Transverse colon (tissue), 4 donors: ENCODE measurements at regions not wholly inside any gene's neighbourhood (a gene's known extent, or its start where the extent isn't known, plus 50 kb on each side); places are given as distances from the start of the nearest gene placed in this dataset.

ENCODE experiments used
- EP300 ChIP-seq: sonication (generic); formaldehyde crosslinking; IDR thresholded peaks from one replicate; pipeline ENCODE4 v1.6.1; 2017; ENCODE audit warnings: antibody characterized with exemption, low read depth
- POLR2A ChIP-seq: fragments of 450-650 bp; IDR thresholded peaks from one replicate; pipeline ENCODE4 v1.6.1; 2016; ENCODE audit warnings: antibody characterized with exemption, mild to moderate bottlenecking, moderate library complexity
- POLR2AphosphoS5 ChIP-seq, 3 donors: sonication (generic); formaldehyde crosslinking; IDR thresholded peaks; one replicate each; pipeline ENCODE4 v1.6.1; 2016; ENCODE audit warnings: antibody characterized with exemption in 3 of 3
- TF ChIP-seq, protein P1 (sequence below), 5 experiments: fragments of 200-600 bp in 3 of 5; fragments of 450-650 bp in 2 of 5; sonication (generic) in 3 of 5; IDR thresholded peaks; 1 replicate in 2 of 5; 2 replicates in 3 of 5; pipeline ENCODE4 v1.5.1; 2016 to 2017; ENCODE audit warnings: antibody characterized with exemption in 5 of 5, inconsistent platforms in 3 of 5, mild to moderate bottlenecking in 2 of 5, moderate library complexity in 1 of 5

DNA sequence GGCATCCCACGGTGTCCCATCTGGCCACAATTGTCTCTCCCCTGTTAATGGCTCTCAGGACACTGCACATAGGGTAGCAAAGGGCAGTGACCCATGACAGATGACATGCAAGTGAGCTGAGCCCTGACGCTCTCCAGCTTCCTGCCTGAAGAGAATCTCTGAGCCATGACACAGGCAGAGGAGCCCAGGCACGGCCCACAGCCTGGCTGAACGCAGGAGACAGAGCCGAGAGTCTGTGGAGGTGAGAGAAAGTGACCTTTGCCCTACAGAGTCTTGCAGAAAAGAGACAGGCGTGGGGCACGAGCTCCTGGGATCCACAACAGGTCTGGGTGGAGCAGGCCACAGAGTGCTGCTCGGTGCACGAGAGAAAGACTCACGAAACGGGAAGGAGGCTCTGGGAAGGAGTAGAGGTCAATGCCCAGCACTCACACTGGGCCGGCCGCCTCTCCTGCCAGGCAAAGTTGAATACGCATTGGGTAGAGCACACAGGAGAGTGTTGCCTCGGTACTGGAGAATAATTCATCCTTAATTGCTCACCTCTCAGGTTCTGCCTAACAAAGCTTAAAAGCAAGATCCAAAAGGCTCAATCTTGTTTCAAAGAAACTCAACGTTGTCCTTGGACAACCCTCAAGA lies 90.3 kb downstream of the MRPL36 start:
- TF ChIP-seq, protein P1, sequence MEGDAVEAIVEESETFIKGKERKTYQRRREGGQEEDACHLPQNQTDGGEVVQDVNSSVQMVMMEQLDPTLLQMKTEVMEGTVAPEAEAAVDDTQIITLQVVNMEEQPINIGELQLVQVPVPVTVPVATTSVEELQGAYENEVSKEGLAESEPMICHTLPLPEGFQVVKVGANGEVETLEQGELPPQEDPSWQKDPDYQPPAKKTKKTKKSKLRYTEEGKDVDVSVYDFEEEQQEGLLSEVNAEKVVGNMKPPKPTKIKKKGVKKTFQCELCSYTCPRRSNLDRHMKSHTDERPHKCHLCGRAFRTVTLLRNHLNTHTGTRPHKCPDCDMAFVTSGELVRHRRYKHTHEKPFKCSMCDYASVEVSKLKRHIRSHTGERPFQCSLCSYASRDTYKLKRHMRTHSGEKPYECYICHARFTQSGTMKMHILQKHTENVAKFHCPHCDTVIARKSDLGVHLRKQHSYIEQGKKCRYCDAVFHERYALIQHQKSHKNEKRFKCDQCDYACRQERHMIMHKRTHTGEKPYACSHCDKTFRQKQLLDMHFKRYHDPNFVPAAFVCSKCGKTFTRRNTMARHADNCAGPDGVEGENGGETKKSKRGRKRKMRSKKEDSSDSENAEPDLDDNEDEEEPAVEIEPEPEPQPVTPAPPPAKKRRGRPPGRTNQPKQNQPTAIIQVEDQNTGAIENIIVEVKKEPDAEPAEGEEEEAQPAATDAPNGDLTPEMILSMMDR (IDR thresholded peaks at IDR 0.05): no peak
- TF ChIP-seq POLR2AphosphoS5 (IDR thresholded peaks at IDR 0.05) (no peak), POLR2A (no peak), EP300 (no peak)
